ENCODE measurements at regions not wholly inside any gene's neighbourhood (a gene's known extent, or its start where the extent isn't known, plus 50 kb on each side); places are given as distances from the start of the nearest gene placed in this dataset.

DNA sequence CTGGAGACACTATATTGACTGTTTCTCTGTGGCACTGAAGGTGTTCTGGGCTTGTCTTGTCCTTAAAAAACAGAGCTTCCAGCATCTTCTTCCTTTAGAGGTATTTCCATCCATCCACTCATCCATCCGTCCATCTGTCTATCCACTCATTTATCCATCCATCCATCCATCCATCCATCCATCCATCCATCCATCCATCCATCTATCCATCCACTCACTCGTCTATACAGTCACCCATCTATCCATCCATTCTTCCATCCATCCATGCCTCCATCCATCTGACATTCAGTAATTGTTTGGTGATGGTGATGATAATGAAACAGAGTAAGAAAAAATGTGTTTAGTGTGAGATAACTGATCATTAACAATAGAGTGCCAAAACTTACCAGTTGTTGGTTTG is 334.8 kb downstream of the NSG2 start:
- no peak for DNase-seq

- DNase-seq, result no peak
Observed at GRCh38 chr5:174381241-174381640, 335.7 kb downstream of the NSG2 start.

DNA sequence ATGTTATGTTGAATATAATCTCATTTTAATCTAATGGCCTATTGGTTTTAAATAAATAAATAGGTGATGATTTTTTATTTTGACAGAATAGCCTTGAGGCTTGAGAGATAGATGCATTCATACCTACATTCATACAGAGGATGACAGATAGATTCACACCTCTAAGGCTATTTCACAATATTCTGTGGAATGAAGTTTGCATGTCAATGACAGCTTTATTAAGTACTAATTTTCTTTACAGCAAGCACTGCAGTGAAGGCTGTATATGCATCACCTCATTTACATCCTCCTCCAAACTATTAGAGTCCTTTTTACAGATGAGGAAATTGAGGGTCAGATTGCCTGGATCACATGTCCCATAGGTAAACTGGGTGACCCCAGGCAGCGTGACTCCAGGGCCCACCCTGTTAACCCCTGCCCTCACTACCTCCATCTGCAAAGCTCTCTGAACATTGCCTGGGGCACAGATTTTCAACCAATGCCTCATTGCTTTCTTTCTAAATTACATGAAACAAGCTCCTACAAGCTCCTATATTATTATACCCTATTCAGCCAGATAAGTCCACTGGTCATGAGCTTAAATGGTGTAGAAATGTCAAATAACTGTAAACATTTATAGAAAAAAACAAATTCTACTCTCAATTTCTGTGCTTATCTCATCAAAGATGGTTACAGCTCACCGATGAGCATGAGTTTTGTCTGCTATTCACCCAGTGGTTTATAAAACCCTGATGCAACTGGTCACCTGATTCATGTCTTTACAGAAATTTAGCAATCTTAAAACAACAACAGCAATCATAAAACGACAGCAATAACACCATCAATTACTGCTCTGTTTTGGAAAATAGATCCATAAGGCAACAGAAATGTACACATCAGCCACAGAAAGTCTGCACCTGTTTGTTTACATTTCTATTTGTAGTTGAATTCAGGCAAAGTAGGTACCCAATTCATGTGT is 338.0 kb downstream of the NSG2 start:
- no peak for DNase-seq

DNA sequence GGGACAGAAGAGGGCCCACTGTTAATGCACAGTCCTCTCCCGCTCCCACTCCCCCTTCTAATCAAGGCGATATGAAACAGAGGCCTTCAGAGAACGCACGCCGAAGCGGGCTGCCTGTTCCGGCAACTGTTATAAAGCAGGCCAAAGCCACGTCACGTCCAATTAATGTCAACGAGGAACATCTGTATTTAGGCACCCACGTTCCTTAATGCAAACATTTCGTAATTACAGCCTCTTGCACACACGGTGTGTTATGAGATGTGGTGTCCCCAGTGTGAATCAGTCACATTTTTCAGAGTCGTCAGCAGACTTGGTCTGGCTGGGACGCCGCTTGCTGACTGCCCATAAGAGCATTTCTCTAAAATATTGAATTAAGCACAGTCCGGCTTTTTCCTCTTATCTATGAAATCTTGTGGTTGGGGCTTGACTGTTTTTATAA is 339.0 kb downstream of the NSG2 start:
- DNase-seq, result no peak

- DNase-seq, result no peak
Observed at GRCh38 chr5:174386306-174386705, 338.1 kb upstream of the MSX2 start.

DNA sequence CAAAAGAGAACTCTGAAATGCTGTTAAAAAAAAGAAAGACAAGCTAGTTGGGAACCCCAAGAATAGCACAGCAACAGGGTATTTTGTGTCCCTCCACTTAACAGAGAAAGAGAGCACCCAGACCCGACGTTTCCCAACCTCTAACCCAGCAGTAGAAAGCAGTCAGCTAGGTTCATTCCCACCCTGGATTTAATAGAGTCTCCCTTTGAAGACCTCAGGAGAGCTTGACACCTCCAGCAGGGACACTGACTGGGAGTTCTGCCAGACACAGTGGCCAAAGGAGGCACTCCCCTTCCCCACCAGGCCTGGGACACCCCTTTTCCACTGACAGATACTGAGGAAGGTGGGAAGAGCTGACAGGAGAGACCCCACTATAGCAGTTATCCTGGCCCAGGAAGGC is 337.5 kb upstream of the MSX2 start:
- DNase-seq, result no peak

- no peak for DNase-seq
Observed at GRCh38 chr5:174387448-174387847, 336.9 kb upstream of the MSX2 start.

DNA sequence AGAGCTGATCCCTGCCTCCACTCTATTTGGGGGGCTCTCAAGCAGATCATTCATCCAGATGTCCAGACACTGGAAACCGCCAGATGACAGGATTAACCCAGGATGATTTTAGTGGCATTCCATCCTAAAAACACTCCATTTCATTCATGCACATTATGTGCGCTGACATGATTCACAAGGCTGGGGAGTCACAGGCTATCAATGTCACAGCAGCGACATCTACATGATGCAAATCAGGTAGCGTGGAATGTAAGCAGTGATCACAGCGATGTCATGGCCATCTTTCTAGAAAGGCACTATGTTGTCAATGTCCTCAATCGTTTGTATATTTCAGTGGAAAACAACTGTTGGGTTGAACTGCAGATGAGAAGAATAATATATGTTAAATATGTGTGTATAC is 331.5 kb upstream of the MSX2 start:
- no peak for DNase-seq

DNA sequence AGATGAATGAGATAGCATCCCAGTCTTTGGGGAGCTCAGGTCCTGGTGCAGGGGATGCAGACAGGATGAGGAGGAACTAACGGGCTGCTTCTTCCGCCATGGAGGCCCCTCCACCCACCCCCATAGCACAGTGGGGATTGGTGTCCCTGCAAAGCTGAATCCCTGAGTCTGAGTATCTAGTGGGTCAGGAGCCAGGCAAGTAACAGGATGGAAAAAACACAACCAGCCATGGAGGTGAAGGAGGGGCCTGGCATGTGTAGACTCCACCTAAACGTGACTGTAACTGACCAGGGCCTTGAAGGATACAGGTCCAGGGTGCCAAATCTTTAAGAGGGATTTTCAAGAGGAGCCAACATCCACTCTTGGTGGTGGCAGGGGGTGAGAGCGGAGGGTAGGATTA is 327.8 kb upstream of the MSX2 start:
- no peak for DNase-seq

DNA sequence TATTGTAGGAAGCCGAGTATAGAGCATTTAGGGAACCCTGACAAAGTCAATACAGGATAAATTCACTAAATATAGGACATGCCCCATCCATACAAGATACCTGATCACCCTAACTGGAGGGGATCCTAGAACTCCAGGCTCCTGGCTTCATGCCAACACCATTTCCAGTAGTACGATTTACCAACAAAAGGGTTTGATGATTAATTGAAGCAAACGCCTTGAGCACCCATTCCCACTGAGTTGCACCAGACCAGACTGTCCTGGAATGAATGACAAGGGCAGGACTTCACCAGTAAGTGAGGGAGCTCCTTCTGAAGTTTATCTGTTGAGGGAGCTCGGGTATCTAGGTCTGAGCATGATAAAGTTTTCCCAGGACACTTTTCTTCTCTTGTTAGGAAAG is 327.2 kb upstream of the MSX2 start:
- no peak for DNase-seq

GRCh38 chr5:174398171-174398570 is 326.2 kb upstream of the MSX2 start:
- DNase-seq, result no peak

- DNase-seq, result no peak
Observed at GRCh38 chr5:174399411-174399810, 325.0 kb upstream of the MSX2 start.

GRCh38 chr5:174400461-174400860 is 323.9 kb upstream of the MSX2 start:
- no peak for DNase-seq

DNA sequence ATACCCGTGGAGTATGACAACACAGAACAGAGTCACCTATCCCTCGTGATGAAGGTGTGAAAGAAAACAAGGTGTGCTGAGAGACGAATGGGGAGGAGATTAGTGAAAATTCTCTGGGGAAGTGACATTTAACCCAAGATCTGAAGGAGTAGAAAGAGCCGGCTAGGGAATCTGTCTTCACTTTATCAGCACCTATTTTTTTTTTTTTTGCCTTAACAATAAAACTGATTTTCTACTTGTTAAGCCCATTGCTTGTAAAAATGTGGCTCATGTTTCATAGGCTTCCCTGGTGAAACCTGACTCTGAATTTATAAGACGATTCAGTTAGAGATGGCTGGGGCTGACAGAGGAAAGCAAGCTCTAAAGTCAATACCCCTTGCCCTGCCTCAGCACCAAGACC is 322.6 kb upstream of the MSX2 start:
- no peak for DNase-seq

DNA sequence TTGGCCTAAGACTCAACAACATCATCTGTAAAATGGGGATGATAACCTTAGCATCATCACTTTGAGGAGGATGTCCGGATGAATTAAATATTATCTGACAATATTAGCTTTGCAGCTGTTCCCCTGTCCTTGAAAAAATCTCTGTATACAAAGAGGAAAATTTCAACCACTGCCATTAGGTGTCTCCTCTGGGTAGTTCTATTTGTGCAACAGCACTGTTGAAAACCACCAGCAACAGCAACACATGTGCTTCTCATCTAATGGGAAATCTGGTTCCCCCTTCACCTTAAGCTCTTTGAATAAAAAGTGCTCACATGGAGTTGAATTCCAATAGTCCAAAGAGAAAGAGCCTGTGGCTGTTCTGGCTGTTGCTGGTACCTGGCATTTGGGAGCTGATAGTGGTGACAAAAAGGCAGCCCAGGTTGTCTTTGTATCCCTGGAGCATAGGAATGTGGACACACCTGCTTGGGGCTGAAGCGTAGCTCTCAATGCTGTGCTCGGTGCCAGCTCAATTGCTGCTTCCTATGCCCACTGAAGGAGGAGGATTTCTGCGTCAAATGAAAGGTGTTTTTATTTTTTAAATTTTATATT is 322.1 kb upstream of the MSX2 start:
- DNase-seq, result no peak

DNA sequence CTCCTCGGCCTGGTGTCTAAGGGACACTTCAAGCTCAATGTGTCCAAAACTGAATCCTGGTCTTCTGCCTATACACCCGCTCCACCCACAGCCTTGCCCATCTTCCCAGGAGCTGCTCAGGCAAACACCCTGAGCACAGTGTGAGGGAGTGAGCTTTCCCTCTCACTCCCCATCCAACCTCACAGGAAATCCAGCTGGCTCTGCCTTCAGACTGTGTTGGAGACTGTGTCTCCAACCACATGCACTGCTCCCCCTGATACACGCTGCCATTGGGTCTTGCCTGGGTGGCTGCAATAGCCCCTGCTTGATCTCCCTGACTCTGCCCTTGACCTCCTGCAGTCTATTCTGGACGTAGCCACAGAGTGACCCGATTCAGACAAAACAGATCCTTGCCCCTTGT is 319.5 kb upstream of the MSX2 start:
- no peak for DNase-seq

- DNase-seq, result peak; percentile 52
Observed at GRCh38 chr5:174409070-174409469, 315.3 kb upstream of the MSX2 start.

DNA sequence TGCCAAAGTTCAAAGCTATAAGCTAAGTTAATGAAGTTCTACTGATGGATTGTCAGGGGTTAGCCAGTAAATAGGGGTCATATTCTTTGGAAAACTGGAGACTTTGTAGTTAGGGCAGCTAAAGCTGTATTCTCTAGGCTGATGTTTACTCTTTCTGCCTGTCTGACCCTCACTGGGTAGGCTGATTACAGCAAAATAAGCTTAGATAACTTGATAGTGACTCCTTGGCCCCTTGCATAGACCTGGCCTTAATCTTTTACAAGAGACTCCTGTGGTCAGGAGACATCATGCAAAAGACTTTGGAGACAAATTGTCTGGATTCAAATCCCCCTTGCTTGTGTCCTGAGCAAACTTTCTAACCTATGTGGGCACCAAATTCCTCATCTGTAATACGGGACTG is 314.4 kb upstream of the MSX2 start:
- DNase-seq, result no peak

DNA sequence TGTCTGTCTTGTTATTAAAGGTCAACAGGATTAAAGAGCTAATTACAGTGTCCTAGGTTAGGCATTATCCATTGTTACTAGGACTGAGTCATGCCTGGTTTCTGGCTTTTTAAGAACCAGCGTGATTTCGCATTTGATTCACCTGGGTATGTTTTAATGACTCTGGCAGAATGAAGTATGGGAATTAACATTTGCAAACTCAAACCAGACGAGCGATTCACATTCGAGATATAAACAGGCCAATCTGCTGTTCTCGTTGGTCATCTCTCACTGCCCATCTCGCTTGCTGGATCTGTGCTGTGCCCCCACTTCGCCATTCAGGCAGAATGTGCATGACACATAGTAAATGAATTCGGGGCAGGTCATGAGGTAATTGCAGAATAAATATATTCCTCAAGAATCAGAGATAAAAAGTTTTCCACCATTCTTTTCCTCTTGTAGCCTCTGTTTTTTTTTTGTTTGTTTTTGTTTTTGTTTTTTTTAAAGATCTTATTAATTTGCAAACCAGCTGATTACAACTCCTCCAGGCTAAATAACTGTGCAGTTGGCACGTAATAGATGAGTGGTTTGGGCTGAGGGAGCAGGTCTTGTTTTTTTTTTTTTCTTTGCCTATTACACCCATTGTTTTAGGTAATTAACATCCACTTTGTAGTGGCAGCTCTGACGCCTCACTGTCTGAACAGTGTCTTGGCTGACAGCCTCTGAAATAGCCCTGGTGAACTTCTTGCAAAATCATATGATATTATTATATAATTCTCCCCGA is 313.5 kb upstream of the MSX2 start:
- DNase-seq, result no peak

GRCh38 chr5:174411479-174411819 is 312.9 kb upstream of the MSX2 start:
- no peak for DNase-seq

DNA sequence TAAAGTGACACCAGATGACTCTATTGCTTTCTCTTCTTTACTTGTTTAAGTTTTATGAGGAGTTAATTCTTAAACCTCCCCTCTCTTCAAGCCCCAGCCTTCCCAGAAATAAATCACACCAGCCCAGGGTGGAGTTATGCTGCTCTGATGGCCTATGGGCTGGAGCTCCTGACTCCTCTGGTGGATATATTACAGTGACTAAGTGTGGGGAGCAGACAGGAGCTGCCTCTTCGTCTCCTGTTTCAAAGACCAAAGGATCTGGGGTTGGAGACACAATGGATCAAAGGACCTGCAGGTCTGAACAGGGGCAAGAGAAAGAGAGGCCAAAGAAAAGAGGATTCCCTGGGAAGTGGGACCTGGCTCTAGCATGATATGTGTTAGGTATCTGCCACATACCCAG is 312.0 kb upstream of the MSX2 start:
- no peak for DNase-seq

- no peak for DNase-seq
Observed at GRCh38 chr5:174412941-174413340, 311.4 kb upstream of the MSX2 start.

- no peak for DNase-seq
Observed at GRCh38 chr5:174413567-174414314, 310.6 kb upstream of the MSX2 start.
